ENCODE measurements at regions not wholly inside any gene's neighbourhood (a gene's known extent, or its start where the extent isn't known, plus 50 kb on each side); places are given as distances from the start of the nearest gene placed in this dataset.

- BruUV-seq (replicated peaks) = no TSS peak
- no peaks in the 10 kb centered on the region for H4K20me1 ChIP-seq (ENCODE audit: control insufficient read depth, insufficient read depth)
- no peak overlapping the region for H3K4me3 ChIP-seq
- no peak overlapping the region for H3K27ac ChIP-seq (ENCODE audit: control insufficient read depth, insufficient read depth)
- POLR2A ChIA-PET = interaction anchor here (0.6 to 3.3 kb wide), 14 partner anchors 11 to 594 kb away, joined by 3 to 16 read pairs (median 4); no protein-coding TSS in a partner anchor
- H2AFZ ChIP-seq (ENCODE audit: control insufficient read depth, low read depth, low read length) = no peak overlapping the region
- no peaks in the 10 kb centered on the region for H3K9me3 ChIP-seq (replicated peaks; ENCODE audit: control insufficient read depth, insufficient read depth, low read length)
- H3K27me3 ChIP-seq (replicated peaks in 1 of 2; ENCODE audit: control insufficient read depth in 2 of 2, insufficient read depth in 2 of 2, low read length in 1 of 2) = no peaks in the 10 kb centered on the region
- ATAC-seq (peak; percentile 62), DNase-seq (ENCODE audit: low read depth, low spot score) (peak; percentile 17), FAIRE-seq (no peak)
- in situ Hi-C loops (cut with MboI) = no loop called here
- intact Hi-C loops (cut with micrococcal nuclease; ENCODE audit: unreplicated experiment) = loop anchor here (2.0 kb wide), 1 partner anchor 57 kb away; no protein-coding TSS in a partner anchor
- no peak overlapping the region for H3K9ac ChIP-seq (ENCODE audit: control insufficient read depth, insufficient read depth, low read length)
- peak overlapping the region; percentile 17; the same call in 1 of the 2 replicates for H3K4me2 ChIP-seq (ENCODE audit: control insufficient read depth, insufficient read depth)
- no peaks in the 10 kb centered on the region for H3K4me1 ChIP-seq (ENCODE audit: control insufficient read depth, insufficient read depth, low read length)
- H3K36me3 ChIP-seq (ENCODE audit: control insufficient read depth in 2 of 2, insufficient read depth in 2 of 2, low read length in 1 of 2) = no peaks in the 10 kb centered on the region
- CTCF ChIA-PET = interaction anchor here (0.6 to 4.6 kb wide), 14 partner anchors 12 to 394 kb away, joined by 3 to 38 read pairs (median 6); partner anchors contain the start of gene SPRY2
- RAD21 ChIA-PET (ENCODE audit: unreplicated experiment) = interaction anchor here (0.6 to 4.8 kb wide), 29 partner anchors 8 to 734 kb away, joined by 3 to 111 read pairs (median 7); partner anchors contain the start of gene SPRY2
- SMC1A ChIA-PET (ENCODE audit: uncharacterized antibody, unreplicated experiment) = interaction anchor here (0.8 to 25.9 kb wide), 19 partner anchors 8 to 621 kb away, joined by 3 to 707 read pairs (median 8); partner anchors contain the start of gene SPRY2
- 6% methylated on average over 13 of the region's 13 CpGs for WGBS (ENCODE audit: insufficient coverage, insufficient replicate concordance, low lambda C conversion rate, missing lambda C conversion rate)
- no peaks in the 10 kb centered on the region for H3K79me2 ChIP-seq (ENCODE audit: control insufficient read depth, insufficient read depth, low read length)
- TF ChIP-seq BCLAF1 (IDR thresholded peaks at IDR 0.05) = no peak
- peak; percentile 65 to 72; a peak in 3 of 4 replicates for TF ChIP-seq BHLHE40 (IDR thresholded peaks at IDR 0.05; ENCODE audit: borderline replicate concordance in 1 of 2, low read depth in 2 of 2, low read length in 1 of 2)
- 0 out of 2 replicates have a peak, but pooled peaks have one; percentile 48 for TF ChIP-seq MLLT1 (IDR thresholded peaks at IDR 0.05)
- TF ChIP-seq SUPT20H (IDR thresholded peaks at IDR 0.05; ENCODE audit: borderline replicate concordance, control insufficient read depth, low read depth, low read length) = no peak
- TF ChIP-seq DPF2 (IDR thresholded peaks at IDR 0.05) = peak; percentile 59
- peak; percentile 37 for TF ChIP-seq RUNX3 (IDR thresholded peaks at IDR 0.05; ENCODE audit: low read length)
- no peak for TF ChIP-seq USF2 (IDR thresholded peaks at IDR 0.05; ENCODE audit: borderline replicate concordance, low read depth, low read length)
- no peak for TF ChIP-seq SMARCA5 (IDR thresholded peaks at IDR 0.05)
- no peak for TF ChIP-seq PAX5 (IDR thresholded peaks at IDR 0.05; ENCODE audit: borderline replicate concordance, low read depth, low read length)
- TF ChIP-seq IKZF1 (conservative IDR thresholded peaks at IDR 0.05) = peak; percentile 50
- no peak for TF ChIP-seq RELA (IDR thresholded peaks at IDR 0.05; ENCODE audit: borderline replicate concordance, partially characterized antibody)
- TF ChIP-seq RELB (IDR thresholded peaks at IDR 0.05; ENCODE audit: low read depth) = peak; percentile 46
- 0 out of 2 replicates have a peak, but pooled peaks have one; percentile 10 for TF ChIP-seq CHD2 (IDR thresholded peaks at IDR 0.05; ENCODE audit: borderline replicate concordance, low read depth, low read length)
- peak; percentile 71 for TF ChIP-seq MTA2 (IDR thresholded peaks at IDR 0.05; ENCODE audit: low read depth)
- TF ChIP-seq EED (IDR thresholded peaks at IDR 0.05; ENCODE audit: low read depth) = no peak
These were observed 58.6 kb upstream of the SPRY2 start for GRCh38 chr13:80399340-80400163.

All from GM12878 (cell line).